GM18907 (cell line): ENCODE measurements at regions not wholly inside any gene's neighbourhood (a gene's known extent, or its start where the extent isn't known, plus 50 kb on each side); places are given as distances from the start of the nearest gene placed in this dataset.

Source experiments
- ATAC-seq: cut with Tn5 transposase; IDR thresholded peaks from one replicate; pipeline ENCODE4 v1.9.1; 2021; ENCODE audit warnings: mild to moderate bottlenecking, moderate library complexity; ENCODE audit not compliant: unreplicated experiment

DNA sequence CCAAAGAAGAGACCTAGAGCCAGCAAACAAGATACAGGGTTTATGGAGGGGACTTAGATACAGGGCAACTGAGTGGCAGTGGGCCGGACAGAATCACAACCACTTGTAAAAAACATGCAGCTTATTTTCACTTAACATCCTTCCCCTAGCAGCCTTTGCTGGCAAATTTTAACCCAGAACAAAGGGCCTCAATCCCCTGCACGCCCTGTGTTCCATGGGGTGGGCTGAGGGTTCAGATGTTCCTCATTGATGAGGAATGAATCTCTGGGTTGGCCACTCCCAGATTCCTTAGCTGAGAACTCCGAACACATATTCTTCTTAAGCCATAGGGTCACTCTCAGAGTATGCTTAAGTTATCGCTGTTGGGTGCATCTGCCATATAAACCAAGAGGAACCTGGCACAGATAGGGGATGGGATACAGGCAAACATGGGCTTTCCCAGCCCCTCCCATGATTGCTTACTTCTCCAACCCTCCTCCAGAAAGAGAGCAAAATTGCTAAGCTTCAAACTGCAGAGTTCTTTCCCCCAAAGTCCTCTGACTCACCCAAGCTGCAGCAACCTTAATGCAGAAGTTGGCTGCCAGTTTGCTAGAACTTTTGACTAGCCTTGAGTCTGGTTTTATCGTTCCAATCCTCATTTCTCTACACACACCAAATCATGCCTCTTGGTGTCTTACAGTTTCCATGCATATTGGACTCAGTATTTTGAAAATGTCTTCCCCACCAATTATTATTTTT is 146.9 kb downstream of the CD47 start:
- no peak for ATAC-seq

DNA sequence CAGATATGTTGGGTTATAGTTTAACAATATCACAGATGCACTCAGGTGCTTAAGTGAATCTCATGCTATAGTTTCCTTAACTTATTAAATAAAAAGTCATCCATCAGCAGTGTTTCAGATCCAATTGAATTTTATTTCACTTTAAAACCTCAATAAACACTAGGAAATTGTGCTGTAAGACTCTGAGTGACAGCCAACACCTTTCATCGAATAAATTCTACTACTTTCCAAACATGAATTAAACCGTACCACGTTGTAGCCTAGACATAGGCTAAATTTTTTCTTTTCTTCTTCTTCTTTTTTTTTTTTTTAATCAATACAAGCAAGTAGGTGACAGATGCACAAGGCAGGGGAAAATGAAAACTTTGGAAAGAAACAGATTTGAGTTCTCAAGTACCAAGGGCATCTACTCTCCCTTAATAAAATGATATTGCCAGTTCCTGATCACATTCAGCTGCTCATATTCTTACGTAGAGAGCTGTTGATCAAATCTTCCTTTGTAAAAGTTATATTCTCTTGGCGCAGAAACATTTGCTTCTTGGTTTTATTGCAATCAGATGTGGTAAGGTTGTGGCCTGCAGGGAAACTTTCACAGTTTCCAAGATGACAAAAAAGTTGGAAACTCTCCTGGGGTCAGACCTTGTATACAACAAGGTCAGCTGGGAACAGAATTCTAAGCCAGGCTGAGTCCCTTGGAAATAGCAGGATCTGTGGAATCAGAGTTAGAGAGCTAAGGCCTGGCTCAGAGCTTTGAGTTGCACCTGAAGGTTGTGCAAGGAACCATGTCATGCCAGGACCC is 147.7 kb downstream of the CD47 start:
- no peak for ATAC-seq

DNA sequence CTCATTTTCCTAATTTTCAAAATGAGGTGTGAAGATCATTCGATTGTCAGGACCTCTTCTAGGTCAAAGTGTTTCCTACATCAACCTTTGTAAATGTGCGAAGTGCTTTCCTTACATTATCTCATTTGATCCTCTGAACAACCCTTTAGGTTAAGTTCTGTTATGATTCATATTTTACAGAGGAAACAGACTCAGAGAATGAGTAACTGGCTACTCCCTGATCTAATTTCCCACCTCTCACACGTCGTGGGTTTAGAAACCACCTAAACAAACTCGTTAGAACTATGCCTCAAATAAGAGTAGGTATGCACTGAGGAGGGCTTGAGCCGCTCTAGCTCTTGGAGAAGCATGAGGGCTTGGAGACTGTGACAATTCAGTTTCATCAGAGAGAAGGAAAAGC is 148.6 kb downstream of the CD47 start:
- ATAC-seq = peak; percentile 74

DNA sequence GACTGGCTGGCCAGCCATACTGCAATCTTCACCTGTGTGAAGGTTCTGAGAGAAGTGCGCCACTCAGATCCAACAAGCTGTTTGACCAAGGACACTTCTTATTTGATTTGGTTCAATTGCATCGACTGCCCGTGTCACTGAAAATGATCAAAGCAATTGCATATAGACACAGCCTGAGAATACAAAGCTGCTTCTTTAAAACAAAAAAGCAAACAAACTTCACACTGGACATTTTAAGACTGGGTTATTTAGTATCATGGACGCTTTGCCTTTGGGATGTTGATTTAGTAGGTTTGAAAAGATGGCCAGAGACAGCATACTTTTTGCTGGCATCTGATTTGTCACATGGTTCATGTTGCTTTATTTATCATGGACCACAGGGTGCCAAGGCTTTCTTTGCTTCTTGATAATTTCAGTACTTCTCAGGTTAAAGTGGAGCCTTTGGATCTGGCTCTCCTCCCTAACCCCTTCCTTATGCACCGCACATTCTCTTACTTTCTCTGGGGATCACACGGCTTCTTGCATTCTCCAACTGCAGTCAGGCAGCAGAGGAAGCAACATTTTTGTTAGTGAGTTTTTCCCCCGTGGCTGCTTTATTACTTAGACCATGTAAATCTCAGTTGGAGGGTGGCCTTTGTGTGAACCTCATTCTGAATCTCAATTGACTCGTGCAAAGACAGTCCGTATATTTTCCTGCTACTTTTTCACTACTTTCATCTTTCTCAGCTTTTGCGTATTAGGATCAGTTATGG is 151.0 kb downstream of the CD47 start:
- no peak for ATAC-seq

DNA sequence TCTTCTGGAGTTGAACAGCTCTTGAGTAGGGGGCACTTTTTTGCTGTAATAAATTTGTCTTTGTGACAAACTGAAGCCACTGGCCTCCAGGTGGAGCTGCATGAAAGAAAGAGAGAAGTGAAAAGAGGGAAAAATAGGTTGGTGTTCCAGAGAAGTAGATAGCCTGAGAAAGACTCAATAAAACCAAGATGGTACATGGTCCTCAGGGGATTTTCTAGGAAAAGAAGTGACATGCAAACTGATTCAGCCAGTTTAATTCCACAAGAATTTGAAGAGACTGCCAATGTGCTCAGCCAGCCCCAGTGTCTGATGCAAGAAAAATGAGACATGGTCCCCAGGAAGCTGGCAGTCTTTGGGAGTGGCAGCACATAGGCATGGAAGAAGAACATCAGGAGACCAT is 152.7 kb downstream of the CD47 start:
- ATAC-seq = no peak

DNA sequence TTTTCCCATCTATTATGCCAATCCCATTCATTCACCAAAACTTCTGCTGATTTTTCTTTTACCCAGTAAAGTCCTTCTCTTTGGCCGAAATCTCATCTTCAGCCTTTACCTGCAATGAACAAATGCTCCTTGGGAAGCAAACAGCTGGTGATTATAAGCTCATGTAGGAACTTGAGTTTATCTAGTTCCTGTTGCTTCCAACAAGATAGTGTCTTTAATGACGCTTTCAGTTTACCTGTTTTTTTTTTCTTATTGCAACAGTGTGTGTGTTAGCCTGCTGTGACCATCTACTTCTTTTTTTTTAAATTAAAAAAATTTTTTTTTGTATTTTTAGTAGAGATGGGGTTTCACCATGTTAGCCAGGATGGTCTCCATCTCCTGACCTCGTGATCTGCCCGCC is 156.0 kb downstream of the CD47 start:
- ATAC-seq = no peak

DNA sequence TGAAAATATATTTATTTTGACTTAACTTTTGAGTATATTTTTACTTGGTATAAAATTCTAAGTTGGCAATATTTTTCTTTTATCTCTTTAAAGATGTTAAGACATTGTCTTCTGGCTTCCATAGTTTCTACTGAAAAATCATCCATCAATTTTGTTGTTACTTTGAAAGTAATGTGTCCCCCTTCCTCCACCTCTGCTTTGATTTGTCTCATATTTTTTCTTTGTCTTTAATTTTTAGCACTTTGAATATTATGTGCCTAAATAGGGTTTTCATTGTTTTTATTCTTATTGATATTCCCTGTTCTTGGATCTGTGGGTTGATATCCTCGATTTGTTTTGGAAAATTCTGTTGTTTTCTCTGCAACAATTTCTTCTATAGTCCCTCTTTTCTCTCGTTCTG is 157.4 kb downstream of the CD47 start:
- no peak for ATAC-seq

DNA sequence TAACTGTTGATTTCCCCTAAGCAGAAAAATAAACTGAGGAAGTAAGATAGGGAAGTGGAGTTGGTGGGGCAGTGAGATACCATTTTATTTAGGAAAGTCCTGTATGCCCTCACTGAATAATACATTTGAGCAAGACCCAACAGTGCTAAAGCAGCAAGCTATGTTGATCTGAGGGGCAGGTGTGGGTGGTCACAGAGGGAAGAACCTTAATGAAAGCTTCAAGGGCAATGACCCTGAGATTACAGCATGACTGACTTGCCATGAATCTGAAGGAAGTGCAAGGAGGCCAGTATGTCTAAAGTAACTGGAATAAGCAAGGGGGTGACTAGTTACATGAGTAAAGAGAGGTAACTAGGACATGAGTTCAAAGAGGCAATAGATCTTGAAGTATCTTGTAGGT is 159.5 kb downstream of the CD47 start:
- ATAC-seq = no peak

DNA sequence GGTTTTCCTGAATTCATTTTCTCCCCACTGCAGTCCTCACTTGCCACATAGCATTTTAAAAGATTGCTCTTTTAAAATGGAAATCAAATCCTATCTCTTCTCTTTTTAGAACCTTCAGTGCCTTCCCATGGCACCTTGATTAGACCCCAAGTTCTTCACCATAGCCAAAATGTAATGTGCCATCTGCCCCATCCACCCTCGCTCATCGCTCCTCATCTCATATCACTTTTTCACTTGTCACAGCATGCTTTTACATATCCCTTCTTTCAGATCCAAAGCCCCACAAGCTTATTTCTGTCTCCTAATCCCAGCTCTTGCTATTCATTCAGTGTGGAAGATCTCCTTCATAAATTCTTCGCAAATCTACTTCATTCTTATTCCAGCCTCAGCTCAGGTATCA is 161.7 kb downstream of the CD47 start:
- no peak for ATAC-seq

DNA sequence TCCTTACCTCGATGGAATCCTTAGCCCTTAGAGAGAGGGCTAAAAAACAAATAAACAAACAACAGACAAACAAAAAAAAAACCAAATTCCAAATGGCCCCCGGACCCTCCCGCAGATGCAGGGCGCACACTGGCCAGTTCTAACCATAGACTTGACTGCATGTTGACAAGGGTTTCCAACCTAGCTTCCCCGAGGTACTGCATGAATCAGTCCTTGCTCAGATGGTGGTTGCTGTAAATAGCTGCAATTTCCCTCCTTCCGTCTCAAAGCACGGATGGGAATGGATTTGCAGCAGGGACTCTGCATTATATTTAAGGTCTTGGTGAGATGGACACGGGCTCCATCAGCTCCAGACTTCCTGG is 162.8 kb downstream of the CD47 start:
- peak; percentile 35 for ATAC-seq

DNA sequence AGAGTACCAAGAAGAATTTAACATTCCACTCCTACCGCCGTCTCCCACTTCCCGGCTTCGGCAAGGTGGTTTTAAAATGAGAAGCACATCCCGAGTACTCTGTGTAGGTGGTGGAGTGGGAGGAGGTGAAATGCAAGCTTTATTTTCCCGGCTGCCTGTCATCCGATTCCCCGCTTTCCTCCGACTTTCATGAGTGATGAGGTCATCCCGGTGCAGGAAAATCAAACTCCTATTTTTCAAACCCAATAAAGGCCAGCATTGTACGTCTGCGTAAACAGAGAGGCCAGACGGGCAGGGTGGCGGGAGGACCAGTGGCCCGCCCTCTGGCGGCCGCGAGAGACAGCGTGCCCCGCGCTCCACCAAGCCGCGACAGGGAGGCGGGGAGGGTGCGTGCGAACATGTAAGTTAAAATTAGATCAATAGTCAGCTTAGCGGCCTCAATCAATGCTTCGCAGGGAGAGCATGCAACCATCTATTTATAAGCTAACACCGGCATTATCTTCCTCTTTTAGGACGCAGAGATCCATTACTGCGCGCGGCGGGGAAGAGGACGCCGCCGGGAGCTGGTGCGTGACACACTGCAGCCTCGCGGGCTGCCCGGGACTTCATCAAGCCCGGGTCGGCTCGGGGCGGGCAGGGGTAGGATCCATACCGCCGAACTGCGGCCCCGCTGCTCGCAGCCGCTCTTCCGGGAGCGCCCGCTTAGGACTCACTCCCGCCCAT is 163.3 kb downstream of the CD47 start:
- ATAC-seq = peak; percentile 98

DNA sequence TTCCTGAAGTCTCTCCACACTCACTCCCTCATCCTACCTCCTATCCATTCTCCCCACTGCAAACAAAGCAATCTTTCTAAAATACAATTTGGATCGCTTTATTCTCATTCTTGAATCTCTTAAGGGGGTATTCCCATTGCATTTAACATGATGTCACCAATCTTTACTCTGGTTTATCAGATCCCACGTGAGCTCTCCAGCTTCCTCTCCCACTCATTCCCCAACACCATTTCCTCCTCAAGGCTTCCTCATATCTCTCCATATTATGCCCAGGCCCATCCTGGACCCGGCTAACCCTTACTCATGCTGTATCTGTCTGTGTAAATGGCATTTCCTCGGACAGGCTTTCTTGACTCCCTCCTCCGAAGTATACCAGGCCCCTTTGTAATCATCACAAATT is 165.0 kb downstream of the CD47 start:
- ATAC-seq = no peak

DNA sequence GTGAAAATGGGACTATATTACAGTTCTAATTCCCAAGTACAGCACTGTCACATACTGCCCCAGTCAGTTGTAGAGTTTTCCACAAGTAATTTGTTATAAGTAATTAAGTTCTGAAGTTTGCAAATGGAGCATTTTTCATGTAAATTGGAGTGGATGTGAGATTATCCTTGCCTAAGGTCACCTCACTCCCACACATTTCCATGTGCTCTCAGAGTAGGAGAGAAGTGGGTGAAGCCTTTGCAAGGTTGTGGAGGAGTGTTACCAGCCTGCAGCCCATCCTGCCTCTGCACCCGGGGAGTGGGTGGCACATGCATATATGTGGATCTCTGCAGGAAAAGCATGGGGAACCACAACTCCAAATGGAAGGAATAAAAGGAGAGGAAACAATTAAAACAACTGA is 169.8 kb downstream of the CD47 start:
- no peak for ATAC-seq

DNA sequence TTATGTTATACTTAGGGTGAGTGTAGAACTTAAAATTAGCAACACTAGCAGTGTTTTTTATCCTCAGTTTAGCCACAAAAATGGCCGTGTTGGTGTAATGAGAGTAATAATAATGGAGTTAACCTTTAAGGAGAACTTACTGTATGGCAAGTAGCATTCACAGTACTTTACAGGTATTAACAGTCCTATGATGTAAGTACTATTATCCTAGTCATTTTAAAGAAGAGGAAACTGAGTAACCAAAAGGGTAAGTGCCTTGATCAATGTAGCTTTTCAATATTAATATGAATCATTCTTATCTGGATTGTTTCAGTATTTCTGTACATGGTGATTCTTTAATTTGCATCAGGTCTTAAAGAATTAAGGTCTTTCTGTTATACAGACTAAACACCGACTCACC is 170.3 kb downstream of the CD47 start:
- ATAC-seq = no peak

DNA sequence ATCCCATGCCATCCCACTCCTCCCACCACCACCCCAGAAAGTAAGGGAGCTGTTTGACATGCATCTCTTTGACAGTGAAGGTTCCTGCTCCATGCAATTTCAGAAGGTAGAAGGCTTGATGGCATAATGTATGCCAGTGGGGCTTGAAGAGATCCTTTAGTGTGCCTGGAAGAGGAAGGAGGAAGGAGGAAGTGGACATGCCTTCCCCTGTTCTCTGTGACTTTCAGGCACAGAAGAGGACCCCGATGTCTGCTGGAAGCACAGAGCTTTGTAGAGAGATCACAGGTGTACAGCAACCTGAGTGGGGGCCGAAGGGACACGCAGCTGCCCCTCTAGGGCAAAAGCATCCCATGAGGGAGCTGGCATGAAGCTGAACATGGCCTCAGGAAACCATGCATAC is 171.6 kb downstream of the CD47 start:
- ATAC-seq = no peak

DNA sequence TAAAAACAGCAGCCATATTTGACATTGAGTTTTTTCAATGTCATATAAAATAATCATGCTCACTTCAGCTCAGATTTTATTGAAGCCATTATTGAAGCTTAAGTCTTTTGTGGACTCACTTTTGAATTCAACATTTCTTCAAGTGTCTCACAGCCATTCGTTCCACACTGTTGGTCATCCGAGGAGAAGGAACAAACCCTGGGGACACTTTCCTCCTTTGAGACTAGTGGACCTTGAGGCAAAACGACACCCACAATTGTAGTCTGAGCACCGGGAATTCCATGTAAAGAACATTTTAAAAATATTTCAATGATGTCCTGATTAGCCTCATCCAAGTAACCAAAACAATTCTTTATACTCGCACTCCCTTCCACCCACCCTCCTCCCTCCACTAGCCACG is 174.7 kb downstream of the CD47 start:
- no peak for ATAC-seq

DNA sequence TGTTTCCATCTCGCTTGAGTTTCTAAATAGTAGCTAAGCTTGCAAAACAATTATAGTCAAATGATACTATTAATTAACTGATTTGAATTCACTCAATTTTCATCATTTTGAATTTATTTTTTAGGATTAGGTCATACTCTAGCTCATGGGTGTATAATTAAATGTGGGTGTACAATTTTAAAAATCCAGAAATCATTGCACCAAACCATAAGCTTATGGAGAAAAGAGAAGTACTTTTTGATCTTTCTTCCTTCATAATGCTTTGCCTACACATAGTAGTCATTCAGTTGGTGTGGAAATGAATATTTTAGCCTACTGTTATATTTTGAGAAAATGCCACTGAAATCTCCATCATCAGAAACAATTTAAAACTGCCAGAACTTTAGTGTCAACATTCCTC is 175.1 kb downstream of the CD47 start:
- no peak for ATAC-seq

DNA sequence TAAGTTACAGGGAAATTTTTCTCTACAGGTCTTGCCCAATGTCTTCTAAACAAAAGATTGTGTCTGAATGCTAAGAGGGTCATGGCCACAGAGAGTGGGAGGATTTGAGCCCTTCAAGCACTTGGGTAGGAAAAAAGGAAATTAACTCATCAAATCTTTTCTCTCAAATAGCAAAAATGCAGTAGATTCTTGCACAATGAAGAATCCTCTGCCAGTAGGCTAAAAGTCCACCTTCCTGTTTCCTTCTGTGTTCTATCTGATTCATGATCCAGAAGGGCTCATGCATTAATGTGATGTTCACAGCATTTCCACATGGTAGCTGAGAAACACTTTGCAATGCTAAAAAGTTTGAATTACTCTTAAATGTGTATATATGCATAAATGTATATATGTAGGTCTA is 177.1 kb downstream of the CD47 start:
- ATAC-seq = no peak

DNA sequence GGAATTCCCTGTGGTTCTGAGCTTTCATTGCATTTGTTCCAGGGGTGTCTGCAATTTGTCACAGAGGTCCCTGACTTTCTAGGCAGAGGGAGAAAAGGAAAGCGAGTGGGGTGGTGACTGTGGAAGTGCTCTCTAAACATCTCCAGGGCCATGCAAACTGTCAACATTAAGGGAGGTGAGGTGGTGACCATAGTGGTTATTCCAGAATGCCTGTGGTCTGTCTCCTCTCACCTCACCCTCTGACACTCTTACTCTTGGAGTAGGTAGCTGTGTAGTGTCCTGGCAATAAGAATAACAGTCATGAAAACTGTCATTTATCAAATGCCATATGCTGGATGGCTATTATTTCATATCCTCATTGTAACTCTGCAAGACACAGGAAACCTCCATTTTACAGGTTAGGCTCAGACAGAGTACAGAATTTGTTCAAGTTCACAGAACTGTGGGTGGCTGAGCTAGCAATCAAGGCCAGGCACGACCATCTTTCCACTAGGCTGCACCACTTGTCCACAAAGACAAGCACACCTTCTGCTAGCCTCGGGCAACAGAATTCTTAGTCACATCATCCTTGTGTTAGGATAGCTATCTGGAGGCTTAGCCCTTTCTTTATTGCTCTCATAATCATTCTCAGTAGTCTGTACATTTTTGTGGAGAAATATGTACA is 179.4 kb downstream of the CD47 start:
- ATAC-seq = no peak

DNA sequence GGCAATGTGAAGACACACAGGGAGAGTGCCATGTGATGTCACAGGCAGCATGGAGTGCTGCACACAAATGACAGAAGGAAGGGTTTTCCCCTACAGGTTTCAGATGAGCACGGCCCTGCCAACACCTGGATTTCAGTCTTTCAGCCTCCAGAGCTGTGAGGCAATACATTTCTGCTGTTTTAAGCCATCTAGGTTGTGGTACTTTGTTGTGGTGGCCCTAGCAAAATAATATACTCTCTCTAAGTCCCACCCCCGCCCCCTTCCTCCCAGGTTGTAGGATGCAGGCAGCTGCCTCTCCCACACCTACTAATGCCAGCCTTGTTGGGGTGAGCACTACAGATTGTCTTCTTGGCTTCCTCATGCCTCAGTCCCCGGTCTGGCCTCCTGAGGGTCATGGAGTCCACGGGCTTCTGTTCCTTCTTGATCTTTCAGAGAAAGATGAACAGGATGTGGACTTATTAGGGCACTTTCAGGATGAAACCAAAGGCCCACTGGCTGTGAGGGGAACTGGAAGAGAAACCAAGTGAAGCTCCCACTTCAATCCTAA is 180.0 kb downstream of the CD47 start:
- ATAC-seq = peak; percentile 93
